H1 (cell line): ENCODE measurements at regions not wholly inside any gene's neighbourhood (a gene's known extent, or its start where the extent isn't known, plus 50 kb on each side); places are given as distances from the start of the nearest gene placed in this dataset.
A peak's percentile ranks its signal among the peaks of the same experiment; 100 is the strongest.

Source experiments
- CTCF ChIA-PET: fragments of 300-600 bp; sonication (Branson Sonifier 250); formaldehyde crosslinking; loops from one replicate; lab custom pipeline; 2021; ENCODE audit not compliant: partially characterized antibody; lab: Charles Lee
- POLR2A ChIA-PET: fragments of 300-600 bp; sonication (Branson Sonifier 250); formaldehyde crosslinking; loops from one replicate; lab custom pipeline; 2021; ENCODE audit warnings: inconsistent platforms; ENCODE audit not compliant: partially characterized antibody; lab: Charles Lee
- DNase-seq, 2 experiments: peaks; one replicate each; pipeline versions ENCODE4 v3.0.0 to v3.0.0-alpha.2; 2010 to 2022; ENCODE audit warnings: low spot score in 2 of 2, low read depth in 1 of 2, mixed read lengths in 1 of 2
- FAIRE-seq: peaks from 2 replicates; lab custom pipeline; 2011; peaks lifted over from hg19 to GRCh38; lab: Jason Lieb, UNC
- H2AFZ ChIP-seq: 2 replicates; pipeline ENCODE4 v1.8.1; 2012; ENCODE audit warnings: low read length, inconsistent platforms
- H2AK5ac ChIP-seq: 2 replicates; pipeline ENCODE4 v1.6.1; 2013; ENCODE audit warnings: low read depth, low read length
- H2BK120ac ChIP-seq: replicated peaks from 2 replicates; pipeline ENCODE3; 2013; ENCODE audit warnings: low read depth, low read length, inconsistent platforms
- H2BK12ac ChIP-seq: 2 replicates; pipeline ENCODE4 v1.6.1; 2013; ENCODE audit warnings: low read depth, low read length
- H2BK15ac ChIP-seq: 2 replicates; pipeline ENCODE4 v1.6.1; 2013; ENCODE audit warnings: low read length
- H2BK20ac ChIP-seq: 2 replicates; pipeline ENCODE4 v1.6.1; 2013; ENCODE audit warnings: low read length
- H2BK5ac ChIP-seq: 2 replicates; pipeline ENCODE4 v1.6.1; 2013; ENCODE audit warnings: low read depth, low read length
- H3K14ac ChIP-seq: 2 replicates; pipeline ENCODE4 v1.6.1; 2013; ENCODE audit warnings: inconsistent platforms; ENCODE audit not compliant: insufficient read length
- H3K18ac ChIP-seq: 2 replicates; pipeline ENCODE4 v1.6.1; 2013; ENCODE audit warnings: low read length; ENCODE audit errors: extremely low read depth
- H3K23ac ChIP-seq: 2 replicates; pipeline ENCODE4 v1.6.1; 2013; ENCODE audit warnings: inconsistent platforms; ENCODE audit not compliant: insufficient read length
- H3K23me2 ChIP-seq: 2 replicates; pipeline ENCODE4 v1.6.1; 2013; ENCODE audit warnings: low read depth, low read length
- H3K27ac ChIP-seq: 2 replicates; pipeline ENCODE4 v1.6.1; 2011; ENCODE audit warnings: low read depth, low read length, inconsistent platforms
- H3K27me3 ChIP-seq, 4 experiments: replicated peaks in 1 of 4; 1 replicate in 1 of 4; 2 replicates in 3 of 4; pipeline versions ENCODE4 v1.6.1 to v1.8.1; 2011 to 2013; ENCODE audit warnings: low read length in 3 of 4, mild to moderate bottlenecking in 3 of 4, inconsistent platforms in 2 of 4, mixed read lengths in 2 of 4, moderate library complexity in 1 of 4; ENCODE audit not compliant: control insufficient read depth in 3 of 4, insufficient read depth in 3 of 4; ENCODE audit errors: extremely low read depth in 1 of 4
- H3K36me3 ChIP-seq, 4 experiments: 2 replicates each; pipeline versions ENCODE4 v1.6.1 to v1.8.1; 2011 to 2013; ENCODE audit warnings: mild to moderate bottlenecking in 4 of 4, low read length in 3 of 4, moderate library complexity in 2 of 4, control low read depth in 1 of 4, inconsistent platforms in 1 of 4; ENCODE audit not compliant: insufficient read depth in 4 of 4, control insufficient read depth in 2 of 4
- H3K4ac ChIP-seq: replicated peaks from 2 replicates; pipeline ENCODE3; 2013; ENCODE audit warnings: low read length, low read depth, mixed read lengths, inconsistent platforms; ENCODE audit not compliant: insufficient read length
- H3K4me1 ChIP-seq, 4 experiments: replicated peaks in 1 of 4; 1 replicate in 1 of 4; 2 replicates in 3 of 4; pipeline versions ENCODE4 v1.6.1 to v1.8.1; 2011 to 2013; ENCODE audit warnings: low read length in 3 of 4, inconsistent platforms in 2 of 4, mixed read lengths in 1 of 4; ENCODE audit not compliant: insufficient read depth in 4 of 4, control insufficient read depth in 3 of 4
- H3K4me2 ChIP-seq, 2 experiments: 2 replicates each; pipeline versions ENCODE4 v1.6.1 to v1.8.1; 2011 to 2013; ENCODE audit warnings: low read depth in 2 of 2, low read length in 2 of 2, control low read depth in 1 of 2, inconsistent platforms in 1 of 2, mild to moderate bottlenecking in 1 of 2; ENCODE audit not compliant: insufficient read depth in 1 of 2
- H3K4me3 ChIP-seq, 4 experiments: fragments of 200-600, 300-600 bp in 1 of 4; sonication (generic), shearing (Covaris generic), sonication (Bioruptor Twin) in 1 of 4; 2 replicates each; pipeline versions ENCODE4 v1.5.1 to v1.8.1; 2011 to 2016; ENCODE audit warnings: low read length in 4 of 4, low read depth in 3 of 4, control low read depth in 2 of 4, inconsistent platforms in 2 of 4, mild to moderate bottlenecking in 2 of 4, mixed read lengths in 1 of 4, moderate library complexity in 1 of 4; ENCODE audit not compliant: insufficient read depth in 2 of 4; ENCODE audit errors: extremely low read depth in 1 of 4
- H3K56ac ChIP-seq: replicated peaks from 2 replicates; pipeline ENCODE3; 2013; ENCODE audit warnings: low read depth, mild to moderate bottlenecking, mixed read lengths, low read length, inconsistent platforms; ENCODE audit not compliant: insufficient read length
- H3K79me1 ChIP-seq: 2 replicates; pipeline ENCODE4 v1.6.1; 2013; ENCODE audit warnings: low read depth, low read length, control low read depth
- H3K79me2 ChIP-seq, 2 experiments: 2 replicates each; pipeline versions ENCODE4 v1.6.1 to v1.8.1; 2012 to 2013; ENCODE audit warnings: low read length in 2 of 2, mild to moderate bottlenecking in 2 of 2, inconsistent platforms in 1 of 2; ENCODE audit not compliant: insufficient read depth in 2 of 2, control insufficient read depth in 1 of 2
- H3K9ac ChIP-seq, 4 experiments: replicated peaks in 1 of 4; 1 replicate in 1 of 4; 2 replicates in 3 of 4; pipeline versions ENCODE4 v1.6.1 to v1.8.1; 2011 to 2013; ENCODE audit warnings: low read depth in 3 of 4, low read length in 3 of 4, control low read depth in 2 of 4, mild to moderate bottlenecking in 2 of 4, moderate library complexity in 2 of 4, inconsistent platforms in 1 of 4; ENCODE audit errors: extremely low read depth in 1 of 4
- H3K9me3 ChIP-seq, 2 experiments: 2 replicates each; pipeline versions ENCODE4 v1.6.1 to v1.8.1; 2012 to 2013; ENCODE audit warnings: mild to moderate bottlenecking in 2 of 2, moderate library complexity in 2 of 2, control low read depth in 1 of 2, inconsistent platforms in 1 of 2, low read depth in 1 of 2, low read length in 1 of 2, mixed read lengths in 1 of 2; ENCODE audit not compliant: insufficient read depth in 2 of 2
- H4K20me1 ChIP-seq, 2 experiments: replicated peaks in 1 of 2; 2 replicates each; pipeline versions ENCODE3 to v1.8.1; 2011 to 2013; ENCODE audit warnings: inconsistent platforms in 2 of 2, low read length in 2 of 2, mild to moderate bottlenecking in 1 of 2; ENCODE audit not compliant: insufficient read depth in 2 of 2, control insufficient read depth in 1 of 2
- H4K5ac ChIP-seq: 2 replicates; pipeline ENCODE4 v1.6.1; 2013; ENCODE audit warnings: low read length, low read depth, mixed read lengths, inconsistent platforms; ENCODE audit not compliant: insufficient read length
- H4K8ac ChIP-seq: 2 replicates; pipeline ENCODE4 v1.8.0; 2013; ENCODE audit warnings: mild to moderate bottlenecking, moderate library complexity, low read length, inconsistent platforms; ENCODE audit not compliant: insufficient read depth; ENCODE audit errors: extremely low read depth
- H4K91ac ChIP-seq: replicated peaks from 2 replicates; pipeline ENCODE3; 2013; ENCODE audit warnings: low read length, mixed read lengths, inconsistent platforms; ENCODE audit not compliant: insufficient read length
- ATF2 ChIP-seq: IDR thresholded peaks from 2 replicates; pipeline ENCODE4 v1.6.1; 2012; ENCODE audit warnings: low read length, inconsistent platforms
- BRCA1 ChIP-seq: IDR thresholded peaks from 2 replicates; pipeline ENCODE4 v1.6.1; 2012; ENCODE audit warnings: low read depth, low read length, improper control_type of control experiment
- KDM4A ChIP-seq: IDR thresholded peaks from one replicate; pipeline ENCODE4 v1.7.1; 2012; ENCODE audit warnings: low read depth, mild to moderate bottlenecking, moderate library complexity, low read length, inconsistent platforms; ENCODE audit not compliant: severe bottlenecking
- RFX5 ChIP-seq: IDR thresholded peaks from 2 replicates; pipeline ENCODE4 v1.6.1; 2011; ENCODE audit warnings: low read depth, low read length, improper control_type of control experiment, borderline replicate concordance
- SAP30 ChIP-seq: fragments of 300-600 bp; sonication (generic); IDR thresholded peaks from 2 replicates; pipeline ENCODE4 v1.7.1; 2012; ENCODE audit warnings: low read length, moderate library complexity, mild to moderate bottlenecking, inconsistent platforms; ENCODE audit not compliant: insufficient read depth, insufficient replicate concordance
- WGBS, 2 experiments: shearing (Covaris generic) in 1 of 2; methylation state at CpG; one replicate each; pipeline versions ENCODE4 v1.1.6 to v1.1.7; 2013 to 2015; ENCODE audit warnings: low lambda C conversion rate in 2 of 2, mixed read lengths in 2 of 2, inconsistent platforms in 1 of 2, low coverage in 1 of 2, missing lambda C conversion rate in 1 of 2; ENCODE audit not compliant: insufficient replicate concordance in 2 of 2, insufficient coverage in 1 of 2, insufficient read length in 1 of 2; ENCODE audit errors: extremely low coverage in 1 of 2, missing lambda C conversion rate in 1 of 2; 5-methylcytosine and 5-hydroxymethylcytosine counted together
- TF ChIP-seq, protein P1 (sequence below), 3 experiments: IDR thresholded peaks; 1 replicate in 2 of 3; 2 replicates in 1 of 3; pipeline versions ENCODE4 v1.5.1 to v1.6.1; 2011; ENCODE audit warnings: low read length in 3 of 3, mild to moderate bottlenecking in 3 of 3, inconsistent platforms in 2 of 3, low read depth in 1 of 3, moderate library complexity in 1 of 3; ENCODE audit not compliant: insufficient read depth in 1 of 3; ENCODE audit errors: control extremely low read depth in 1 of 3

GRCh38 chr10:78337016-78337415 lies 303.4 kb downstream of the RPS24 start:
- Histone ChIP-seq H3K36me3 (no peaks in the 10 kb centered on the region), H4K20me1 (no peaks in the 10 kb centered on the region), H4K5ac (no peak overlapping the region), H3K4me1 (no peaks in the 10 kb centered on the region), H3K14ac (no peak overlapping the region), H3K4ac (no peak overlapping the region), H3K4me2 (no peak overlapping the region), H3K56ac (no peak overlapping the region), H3K79me1 (no peaks in the 10 kb centered on the region), H4K91ac (no peak overlapping the region), H3K27ac (no peak overlapping the region), H3K9ac (no peak overlapping the region), H3K18ac (no peak overlapping the region), H3K23ac (no peak overlapping the region), H2BK15ac (no peak overlapping the region), H3K23me2 (no peaks in the 10 kb centered on the region), H3K27me3 (no peaks in the 10 kb centered on the region; a peak in 1 of 7 replicates), H4K8ac (no peak overlapping the region), H2AFZ (no peak overlapping the region), H2BK20ac (no peak overlapping the region), H2AK5ac (no peak overlapping the region), H2BK12ac (no peak overlapping the region), H3K79me2 (no peaks in the 10 kb centered on the region), H2BK120ac (no peak overlapping the region), H3K9me3 (no peaks in the 10 kb centered on the region), H2BK5ac (no peak overlapping the region), H3K4me3 (no peak overlapping the region)
- ChIA-PET POLR2A (no interaction called here), CTCF (interaction anchor here (0.7 to 2.2 kb wide), 4 partner anchors 24 to 290 kb away, joined by 3 to 8 read pairs (median 4); no protein-coding TSS in a partner anchor)
- FAIRE-seq (no peak), DNase-seq (peak in 1 of 2 experiments; percentile 20)
- WGBS, 2 experiments: 67% methylated on average over 4 of the region's 4 CpGs; no CpG with 5 or more reads in 1 of the 2 experiments
- TF ChIP-seq KDM4A: no peak
- TF ChIP-seq SAP30: no peak
- TF ChIP-seq BRCA1: no peak
- TF ChIP-seq ATF2: no peak
- TF ChIP-seq, protein P1, sequence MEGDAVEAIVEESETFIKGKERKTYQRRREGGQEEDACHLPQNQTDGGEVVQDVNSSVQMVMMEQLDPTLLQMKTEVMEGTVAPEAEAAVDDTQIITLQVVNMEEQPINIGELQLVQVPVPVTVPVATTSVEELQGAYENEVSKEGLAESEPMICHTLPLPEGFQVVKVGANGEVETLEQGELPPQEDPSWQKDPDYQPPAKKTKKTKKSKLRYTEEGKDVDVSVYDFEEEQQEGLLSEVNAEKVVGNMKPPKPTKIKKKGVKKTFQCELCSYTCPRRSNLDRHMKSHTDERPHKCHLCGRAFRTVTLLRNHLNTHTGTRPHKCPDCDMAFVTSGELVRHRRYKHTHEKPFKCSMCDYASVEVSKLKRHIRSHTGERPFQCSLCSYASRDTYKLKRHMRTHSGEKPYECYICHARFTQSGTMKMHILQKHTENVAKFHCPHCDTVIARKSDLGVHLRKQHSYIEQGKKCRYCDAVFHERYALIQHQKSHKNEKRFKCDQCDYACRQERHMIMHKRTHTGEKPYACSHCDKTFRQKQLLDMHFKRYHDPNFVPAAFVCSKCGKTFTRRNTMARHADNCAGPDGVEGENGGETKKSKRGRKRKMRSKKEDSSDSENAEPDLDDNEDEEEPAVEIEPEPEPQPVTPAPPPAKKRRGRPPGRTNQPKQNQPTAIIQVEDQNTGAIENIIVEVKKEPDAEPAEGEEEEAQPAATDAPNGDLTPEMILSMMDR (IDR thresholded peaks at IDR 0.05; ENCODE audit: control extremely low read depth in 1 of 3, insufficient read depth in 1 of 3, low read depth in 1 of 3, low read length in 3 of 3): no peak
- no peak for TF ChIP-seq RFX5
